Suppressor macrophage (primary cell): ENCODE measurements at regions not wholly inside any gene's neighbourhood (a gene's known extent, or its start where the extent isn't known, plus 50 kb on each side); places are given as distances from the start of the nearest gene placed in this dataset.

ENCODE experiments used
- DNase-seq, 4 experiments: peaks; one replicate each; pipeline ENCODE4 v3.0.0-alpha.2; 2020 to 2022

DNA sequence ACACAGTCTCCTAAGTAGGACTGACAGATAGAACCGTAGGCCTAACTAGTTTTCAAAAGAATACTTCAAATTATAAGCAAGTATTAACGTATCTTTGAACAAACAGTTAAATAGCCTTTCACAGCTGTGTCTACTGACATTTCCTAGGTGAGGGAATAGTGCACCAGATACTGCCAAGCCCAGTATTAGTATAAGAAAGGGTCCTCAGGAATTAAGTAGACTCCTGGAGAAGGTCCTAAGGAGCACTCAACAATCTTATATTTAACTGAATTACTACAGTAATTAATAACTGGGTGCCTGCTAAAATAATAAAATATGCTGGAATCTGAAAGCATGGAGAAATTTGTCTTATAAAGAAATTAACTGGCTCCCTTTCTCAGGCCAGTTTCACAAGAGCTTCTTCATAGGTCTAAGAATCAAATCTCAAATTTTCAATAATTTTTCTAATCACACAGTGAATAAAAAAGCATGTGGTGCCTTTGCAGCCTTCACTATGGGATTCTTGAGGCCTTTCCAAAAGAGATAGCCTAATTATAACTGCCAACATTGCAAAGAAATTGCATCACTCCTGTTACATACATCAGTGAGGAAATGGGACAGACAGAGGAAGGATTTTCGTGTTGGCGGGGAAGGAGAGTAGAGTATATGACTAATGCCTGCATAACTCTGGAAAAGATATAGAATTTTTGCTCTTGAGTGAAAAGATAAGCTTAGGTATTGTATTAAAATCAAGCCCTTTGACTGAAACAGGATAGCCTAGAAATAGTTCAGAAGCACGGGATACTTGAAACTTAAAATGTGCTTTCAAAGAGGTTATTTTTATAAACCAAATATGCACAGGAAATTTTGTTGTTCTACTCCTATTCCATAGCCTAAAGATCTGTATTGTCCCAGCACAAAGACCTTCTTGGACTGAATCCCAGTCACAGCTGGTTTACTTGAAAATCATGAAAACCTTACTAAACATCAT, 228.6 kb upstream of the STK17B start:
- peak; percentile 53 to 84 (median 74) for DNase-seq

DNA sequence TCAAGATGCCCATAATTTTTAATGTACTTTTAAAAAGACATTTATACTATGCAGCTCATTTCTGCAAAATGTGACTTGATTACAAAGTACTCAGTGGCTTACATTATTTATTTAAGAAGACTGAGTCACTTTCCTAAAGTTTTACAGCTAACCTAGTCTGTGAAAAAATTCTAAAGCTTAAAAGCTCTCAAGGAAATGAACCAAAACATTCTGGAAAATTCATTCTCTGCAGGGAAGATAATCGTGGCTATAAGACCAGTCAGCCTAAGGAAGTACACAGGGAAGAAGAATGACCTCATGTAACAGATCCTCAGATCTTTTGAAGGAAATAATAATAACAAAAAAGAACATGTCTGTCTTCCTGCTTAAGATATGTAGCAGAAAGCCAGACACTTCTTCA, 232.1 kb upstream of the STK17B start:
- DNase-seq = no peak

DNA sequence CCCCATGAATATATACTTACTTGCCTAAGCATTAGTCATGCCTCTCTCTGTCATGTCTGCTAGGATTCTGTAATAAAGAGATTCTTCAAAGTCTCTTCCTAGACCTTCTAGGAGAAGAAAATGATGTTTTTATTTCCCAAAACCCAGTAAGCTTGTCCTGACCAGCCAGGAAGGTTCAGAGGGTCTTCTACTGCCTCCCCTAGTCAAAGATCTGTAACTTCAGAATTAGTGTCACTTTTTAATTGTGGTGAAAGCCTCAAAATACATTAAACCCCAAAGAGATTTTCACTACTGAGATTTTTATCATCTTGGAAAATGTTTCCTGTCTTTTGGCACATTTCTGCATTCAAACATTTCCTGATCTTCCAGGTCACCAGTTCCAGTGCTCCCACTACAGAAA, 232.9 kb upstream of the STK17B start:
- DNase-seq = no peak

DNA sequence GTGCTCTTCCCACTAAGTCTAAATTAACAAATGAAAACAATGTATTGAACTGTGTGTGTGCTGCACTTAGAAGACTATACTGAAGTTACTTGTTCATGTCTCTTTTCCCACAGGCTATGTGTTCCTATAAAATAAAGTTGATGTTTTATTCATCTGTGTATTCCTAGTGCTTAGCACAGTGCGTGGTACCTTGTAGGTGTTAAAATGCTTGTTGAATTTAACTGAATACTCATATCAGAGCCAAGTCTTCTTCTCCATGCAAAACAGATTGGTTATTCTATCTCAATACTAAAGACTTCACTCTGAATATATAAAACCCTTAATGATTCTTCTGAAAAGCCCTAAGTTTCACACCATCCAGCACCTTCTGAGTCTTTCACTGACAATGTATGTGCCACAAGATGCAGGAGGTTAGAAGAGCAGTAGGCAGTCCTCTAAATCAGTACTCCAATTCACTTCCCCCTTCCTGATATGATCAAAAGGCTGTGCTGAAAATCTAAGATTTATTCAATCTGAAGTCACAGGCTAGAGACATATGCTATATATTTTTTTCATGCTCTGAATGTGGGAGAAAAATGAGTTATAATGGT, 231.7 kb upstream of the CCDC150 start:
- no peak for DNase-seq

DNA sequence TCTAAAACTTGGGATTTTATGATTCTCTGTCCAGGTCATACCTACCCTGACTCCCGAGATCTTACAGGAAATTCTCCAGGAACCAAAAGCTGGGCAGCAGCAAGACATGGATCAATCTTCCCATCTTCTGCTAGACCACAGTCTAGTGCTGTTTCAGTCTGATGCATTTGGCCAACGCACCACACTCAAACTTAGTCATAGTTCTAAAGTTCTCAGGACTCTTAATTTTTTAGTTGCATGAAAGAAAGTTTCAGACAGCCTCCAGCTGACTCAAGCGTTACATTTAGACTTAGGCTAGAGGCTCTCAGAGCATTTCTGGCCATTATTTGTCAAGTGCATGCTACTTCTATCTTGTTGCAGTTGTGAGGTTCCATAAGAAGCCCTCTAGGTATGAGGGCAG, 230.1 kb upstream of the CCDC150 start:
- DNase-seq = no peak

DNA sequence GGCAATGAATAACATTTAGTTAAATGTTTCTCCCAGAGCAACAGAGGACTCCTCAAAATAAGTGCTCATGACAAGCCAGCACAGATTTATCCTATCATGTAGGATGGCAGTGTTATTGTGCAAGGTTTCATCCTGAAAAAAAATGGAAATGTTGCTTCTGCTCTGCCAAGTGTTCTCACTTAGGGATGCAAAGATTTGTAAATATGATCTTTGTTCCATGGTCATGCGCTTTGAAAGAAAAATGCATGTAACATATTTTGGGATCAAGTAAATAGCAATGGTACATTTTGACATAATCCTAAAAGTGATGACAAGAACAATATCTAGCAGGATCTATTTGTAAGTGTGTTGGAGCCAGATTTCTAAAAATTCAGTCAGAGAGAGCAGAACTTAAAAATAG, 229.5 kb upstream of the CCDC150 start:
- no peak for DNase-seq

DNA sequence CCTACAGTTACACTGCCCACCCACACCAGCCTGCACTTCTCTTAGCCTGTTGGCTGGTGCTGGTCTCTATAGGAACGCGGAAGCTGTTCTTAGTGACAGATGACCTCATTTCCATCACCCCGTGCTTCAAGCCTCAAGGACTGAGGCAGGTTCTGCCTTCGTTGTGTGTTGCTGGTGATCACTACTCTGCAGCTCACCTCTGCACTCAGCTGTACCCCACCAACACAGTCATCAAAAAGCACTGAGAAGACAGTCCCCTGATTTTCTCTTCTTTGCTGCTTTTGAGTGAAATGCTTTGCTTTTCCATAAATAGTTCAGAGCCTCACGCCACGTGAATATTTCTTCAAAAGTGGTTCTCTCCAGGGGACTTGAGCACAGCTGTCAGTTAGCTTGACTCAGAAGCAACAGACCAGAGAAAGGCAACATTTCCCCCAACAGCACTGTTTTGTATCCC, 225.7 kb upstream of the CCDC150 start:
- DNase-seq = peak; percentile 8 to 56 (median 48)

DNA sequence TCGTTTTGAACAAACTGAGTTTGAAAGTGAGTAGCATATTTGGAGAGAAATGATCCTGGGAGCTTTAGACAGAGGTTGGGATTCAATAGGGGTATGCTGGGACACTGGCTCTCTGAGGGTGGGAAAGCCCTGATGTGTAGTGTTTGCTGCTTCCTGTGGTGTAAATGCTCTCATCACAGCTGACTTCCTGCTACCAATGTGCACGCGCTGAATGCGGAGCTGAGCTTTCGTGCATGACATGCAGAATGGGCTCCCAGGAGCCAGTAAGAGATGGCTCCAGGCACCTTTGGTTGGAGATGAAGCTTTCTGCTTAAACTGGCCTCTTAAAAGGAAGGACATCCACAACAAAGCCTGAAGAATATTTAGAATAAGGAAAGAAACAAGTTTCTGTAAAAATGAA, 224.1 kb upstream of the CCDC150 start:
- DNase-seq = no peak

DNA sequence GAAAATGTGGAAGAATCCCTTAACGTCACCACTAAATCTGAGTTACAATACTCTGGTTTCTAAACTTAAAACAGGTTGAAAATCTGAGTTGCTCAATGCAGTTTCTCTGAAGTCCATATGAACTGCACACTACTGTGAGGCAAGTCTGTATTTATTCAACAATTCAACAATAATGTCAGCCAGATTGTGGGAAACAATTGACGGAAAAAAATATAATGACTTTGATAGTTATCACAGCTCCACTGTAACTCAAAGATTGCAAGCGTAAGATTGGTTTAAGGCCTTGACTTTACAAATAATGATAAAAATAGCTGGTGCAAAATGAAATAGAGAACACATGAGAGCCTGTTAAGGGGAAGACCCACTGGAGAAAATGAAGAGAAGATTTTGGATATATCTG, 219.4 kb upstream of the CCDC150 start:
- DNase-seq = no peak

DNA sequence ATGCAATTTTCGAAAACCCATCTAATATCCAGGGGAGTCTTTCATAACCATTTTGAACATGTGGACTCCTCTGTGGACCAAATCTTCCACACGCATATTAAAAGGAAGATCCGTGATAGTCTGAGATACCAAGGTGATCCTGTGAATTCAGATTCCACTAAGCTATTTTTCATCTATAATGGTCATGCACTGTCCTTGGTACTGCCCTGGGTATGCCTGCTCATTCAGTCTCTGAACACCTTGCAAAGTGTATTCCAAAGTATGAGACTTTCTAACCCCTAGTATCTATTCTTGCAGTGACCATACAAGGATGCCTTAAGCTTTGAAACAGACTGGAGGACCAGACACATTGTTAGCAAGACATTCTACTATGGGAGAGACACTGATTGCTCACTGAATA, 217.6 kb upstream of the CCDC150 start:
- no peak for DNase-seq

DNA sequence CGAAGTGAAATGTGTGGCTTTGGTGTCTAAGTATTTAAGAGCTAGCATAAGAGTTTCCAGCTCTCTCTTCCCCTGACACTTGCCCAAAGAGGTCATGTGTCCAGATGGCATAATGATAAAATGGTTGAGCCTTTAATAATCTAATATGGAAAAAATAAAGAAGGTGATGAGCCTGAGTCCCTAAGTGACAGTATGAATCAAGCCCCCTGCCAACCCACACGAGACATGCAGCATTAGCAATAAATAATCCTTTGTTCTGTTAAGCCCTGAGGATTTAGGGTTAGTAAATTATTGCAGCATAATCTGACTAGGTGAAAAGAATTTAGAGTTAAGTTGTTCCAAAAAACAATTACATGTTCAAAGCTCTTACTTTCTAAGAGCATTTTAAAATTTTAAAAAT, 217.2 kb upstream of the CCDC150 start:
- DNase-seq = no peak

DNA sequence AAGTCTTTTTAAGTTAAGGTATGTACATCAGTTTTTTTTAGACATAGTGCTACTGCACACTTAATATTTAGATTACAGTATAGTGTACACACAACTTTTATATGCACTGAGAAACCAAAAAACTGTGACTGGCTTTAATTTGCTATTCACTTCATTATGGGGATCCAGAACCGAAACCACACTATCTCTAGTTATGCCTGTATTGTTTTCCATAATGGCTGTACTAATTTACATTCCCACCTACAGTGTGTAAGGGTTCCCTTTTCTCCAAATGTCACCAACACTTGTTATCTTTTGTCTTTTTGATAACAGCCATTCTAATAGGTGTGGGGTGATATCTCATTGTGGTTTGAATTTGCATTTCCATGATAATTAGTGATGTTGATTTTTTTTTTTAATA, 213.4 kb upstream of the CCDC150 start:
- DNase-seq = no peak

DNA sequence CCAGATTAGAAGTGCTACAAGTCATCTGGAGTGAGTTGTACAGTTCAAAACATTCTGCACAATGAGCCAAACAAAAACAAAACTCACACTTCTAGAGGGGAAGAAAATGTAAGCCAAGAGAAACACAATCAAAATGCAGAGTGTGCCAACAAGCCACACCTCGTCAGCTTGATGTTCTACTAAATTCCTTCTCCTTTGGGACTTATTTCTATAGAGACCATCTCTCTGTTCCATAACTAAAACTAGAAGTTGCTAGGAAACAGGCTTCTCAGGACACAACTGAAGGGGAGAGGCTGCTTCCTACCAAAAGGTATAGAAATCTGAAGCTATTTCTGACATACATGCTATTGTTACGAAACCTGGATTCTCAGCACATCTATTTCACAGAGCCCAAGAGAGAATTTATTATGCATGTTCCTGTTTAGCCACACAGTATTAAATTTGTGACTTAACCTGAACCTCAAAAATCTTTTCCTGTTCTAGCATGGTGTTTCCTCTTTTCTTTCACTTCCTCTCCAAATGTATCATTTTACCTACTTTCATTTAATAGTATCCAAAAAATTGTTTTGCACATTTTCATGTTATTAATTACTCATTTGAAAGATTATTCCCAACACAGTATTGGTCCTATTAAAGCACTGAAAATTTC, 211.4 kb upstream of the CCDC150 start:
- DNase-seq = no peak

DNA sequence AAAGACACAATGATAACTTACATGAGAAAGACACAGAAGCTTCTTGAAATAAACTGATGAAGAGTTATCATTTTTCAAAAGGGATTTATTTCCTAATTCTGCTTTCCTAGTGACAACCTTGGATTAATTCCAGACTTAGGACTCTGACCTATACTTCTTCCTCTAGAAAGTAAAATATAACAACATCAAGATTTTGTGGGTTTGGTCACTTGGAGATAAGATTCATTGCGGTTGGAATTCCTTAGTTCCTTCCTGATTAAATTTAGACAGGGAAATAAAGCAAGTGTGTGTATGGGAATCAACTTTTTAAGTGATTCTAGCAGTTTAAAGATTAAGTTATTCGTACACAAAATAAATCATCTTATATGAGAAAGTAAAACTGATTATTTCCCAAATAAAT, 208.4 kb upstream of the CCDC150 start:
- DNase-seq = no peak

DNA sequence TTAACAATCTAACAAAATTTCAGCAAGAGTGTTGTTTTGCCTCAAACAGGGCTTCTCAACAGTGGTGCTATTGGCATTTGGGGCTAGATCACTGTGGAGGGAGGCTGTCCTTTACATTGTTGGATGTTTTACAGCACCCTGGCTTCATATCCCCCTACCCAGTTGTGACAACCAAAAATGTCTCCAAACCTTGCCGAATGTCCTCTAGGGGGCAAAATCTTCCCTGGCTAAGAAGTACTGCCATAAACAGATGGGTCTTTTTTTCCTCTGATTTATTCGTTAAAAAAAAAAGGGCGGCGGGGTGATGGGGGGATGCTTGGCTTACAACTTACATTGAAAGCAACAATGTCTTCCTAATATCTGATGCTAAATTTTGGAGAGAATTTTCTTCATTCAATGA, 207.6 kb upstream of the CCDC150 start:
- DNase-seq = no peak

DNA sequence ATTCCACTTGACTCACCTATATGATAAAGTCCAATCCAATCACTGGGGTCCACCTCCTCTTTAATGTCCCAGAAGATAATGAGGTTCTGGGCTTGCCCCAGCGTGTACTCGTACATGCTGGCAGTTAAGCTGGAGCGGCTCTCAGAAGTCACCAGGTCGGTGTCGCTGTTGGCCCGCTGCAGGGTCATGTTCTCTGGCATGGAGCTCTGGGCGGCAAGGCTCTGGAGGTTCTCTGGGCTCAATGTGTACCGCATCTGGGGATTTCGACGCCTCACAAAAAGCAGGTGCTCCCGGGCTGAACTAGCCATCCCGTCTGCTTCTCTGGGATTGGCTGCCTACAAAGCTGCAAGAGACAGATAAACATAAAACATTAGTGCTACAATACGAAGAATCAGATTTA, 206.4 kb upstream of the CCDC150 start:
- no peak for DNase-seq

DNA sequence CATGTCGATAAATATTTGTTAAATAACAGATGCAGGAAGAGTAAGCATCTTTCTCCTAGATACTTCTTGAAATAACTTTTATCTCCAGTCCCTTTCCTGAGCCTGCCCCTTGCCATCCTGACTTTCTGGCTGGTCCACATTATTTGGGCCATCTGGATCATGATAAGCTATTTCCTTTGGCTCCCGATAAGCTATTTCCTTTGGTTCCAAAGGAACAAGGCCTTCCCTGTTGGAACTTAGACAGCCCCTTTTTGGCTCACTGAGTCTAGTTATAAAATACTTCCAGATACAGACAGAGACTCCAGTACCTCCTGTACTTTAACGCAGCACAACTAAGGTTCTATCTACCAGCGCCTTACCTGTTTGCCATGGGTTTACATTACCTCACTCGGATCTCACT, 205.3 kb upstream of the CCDC150 start:
- no peak for DNase-seq

DNA sequence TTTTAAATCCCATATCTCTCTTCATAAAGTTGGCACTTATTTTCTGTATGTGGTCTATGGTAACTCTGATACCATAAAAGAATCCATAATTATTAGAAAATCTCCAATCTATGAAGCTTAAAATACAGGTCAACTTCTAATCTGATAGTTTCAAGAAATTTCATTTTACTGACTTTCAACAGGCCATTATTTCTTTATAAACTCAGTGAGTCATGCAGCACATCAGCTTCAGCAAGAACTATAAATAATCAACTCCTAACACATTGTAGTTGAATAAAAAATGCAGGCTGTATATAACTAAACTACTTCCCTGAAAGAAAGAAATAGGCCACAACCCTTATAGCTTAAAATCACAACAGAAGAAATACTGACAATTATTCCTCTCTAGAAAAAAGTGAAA, 204.3 kb upstream of the CCDC150 start:
- DNase-seq = no peak

DNA sequence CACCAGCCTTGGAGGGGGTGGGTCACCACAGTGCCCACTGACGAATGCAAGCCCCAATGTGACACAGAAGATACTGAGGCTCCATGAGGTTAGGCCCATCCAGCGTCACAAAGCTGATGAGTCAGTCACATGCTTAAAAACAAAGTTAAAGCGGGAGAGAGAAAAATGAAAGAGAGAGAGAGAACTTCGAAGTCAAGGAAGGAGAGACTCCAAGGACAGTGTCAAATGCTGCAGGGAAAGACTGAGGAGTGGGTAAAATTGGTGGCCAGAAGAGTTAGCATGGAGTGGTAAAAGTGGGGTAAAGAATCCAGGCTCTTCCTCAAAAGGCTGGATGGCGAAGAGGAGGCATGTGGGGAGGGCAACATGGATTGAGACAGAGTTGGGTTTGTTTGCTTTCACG, 201.9 kb upstream of the CCDC150 start:
- no peak for DNase-seq

DNA sequence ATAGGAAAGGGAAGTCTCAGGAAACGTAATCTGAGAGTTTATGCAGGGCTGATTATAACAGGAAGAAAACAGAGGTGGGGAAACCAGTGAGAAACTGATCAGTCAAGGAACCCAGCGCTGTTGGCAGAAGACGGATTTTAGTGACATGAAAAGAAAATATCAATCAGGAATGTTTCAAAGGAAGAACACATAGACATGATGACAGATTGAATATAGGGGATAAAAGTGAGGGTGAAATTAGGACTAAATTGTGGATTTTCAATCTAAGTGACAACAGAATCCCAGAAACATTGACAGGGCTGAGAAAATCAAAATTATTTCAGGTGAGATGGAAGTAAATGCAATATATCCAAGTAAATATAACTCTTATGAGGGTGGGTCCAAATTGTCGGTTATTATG, 199.8 kb upstream of the CCDC150 start:
- no peak for DNase-seq

DNA sequence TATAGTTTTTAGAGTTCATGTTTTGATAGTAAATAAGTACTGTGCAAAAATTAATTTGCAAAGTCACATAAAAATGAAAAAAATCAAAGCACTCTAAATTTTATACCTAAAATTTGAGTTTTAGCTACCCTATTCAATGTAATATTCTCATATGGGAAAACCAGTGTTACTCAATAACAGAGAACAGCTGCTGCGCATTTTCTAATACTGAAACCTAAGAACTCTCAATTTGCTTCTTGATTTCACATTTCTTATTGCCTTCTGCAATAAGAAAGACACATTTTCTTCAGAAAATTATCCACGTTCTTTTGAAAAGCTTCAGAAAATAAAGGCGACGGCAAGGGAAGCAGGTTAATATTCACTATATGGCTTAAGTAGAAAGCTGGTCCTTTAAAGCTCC, 199.1 kb upstream of the CCDC150 start:
- no peak for DNase-seq

DNA sequence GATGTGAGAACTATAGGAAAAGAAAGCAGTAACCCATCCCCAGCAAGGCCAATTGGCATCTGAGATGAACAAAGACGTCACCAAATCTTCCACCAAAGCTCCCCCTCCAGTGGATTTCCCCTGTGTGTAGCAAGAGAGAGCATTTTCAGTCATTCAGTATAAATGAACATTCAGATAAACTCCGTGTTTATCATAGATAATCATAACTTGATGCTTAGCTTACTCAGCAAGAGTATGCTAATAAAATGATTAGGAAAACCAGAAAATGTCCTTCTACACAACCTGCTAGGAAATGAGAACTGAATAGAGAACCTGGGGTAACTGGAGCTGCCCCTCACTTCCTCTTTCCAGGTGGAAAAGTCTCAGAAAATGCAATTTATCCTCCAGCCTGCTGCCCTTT, 198.0 kb upstream of the CCDC150 start:
- DNase-seq = no peak

DNA sequence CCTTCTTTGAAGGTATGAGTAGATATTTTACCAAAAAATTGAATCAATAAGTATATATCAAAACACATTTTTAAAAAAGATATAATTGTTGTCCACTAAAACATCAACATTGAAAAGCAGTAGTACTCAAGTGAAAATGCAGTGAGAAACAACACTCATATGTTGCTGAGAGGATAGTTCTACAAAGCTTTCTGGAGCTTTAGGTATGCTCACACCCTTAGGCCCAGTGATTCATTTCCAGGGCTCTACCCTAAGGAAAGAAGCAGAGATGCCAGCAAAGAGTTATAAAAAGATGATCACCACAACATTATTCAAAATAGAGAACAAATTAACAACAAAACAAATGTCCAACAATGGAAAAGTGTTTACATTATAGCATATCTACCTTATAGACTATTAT, 197.3 kb upstream of the CCDC150 start:
- DNase-seq = no peak

DNA sequence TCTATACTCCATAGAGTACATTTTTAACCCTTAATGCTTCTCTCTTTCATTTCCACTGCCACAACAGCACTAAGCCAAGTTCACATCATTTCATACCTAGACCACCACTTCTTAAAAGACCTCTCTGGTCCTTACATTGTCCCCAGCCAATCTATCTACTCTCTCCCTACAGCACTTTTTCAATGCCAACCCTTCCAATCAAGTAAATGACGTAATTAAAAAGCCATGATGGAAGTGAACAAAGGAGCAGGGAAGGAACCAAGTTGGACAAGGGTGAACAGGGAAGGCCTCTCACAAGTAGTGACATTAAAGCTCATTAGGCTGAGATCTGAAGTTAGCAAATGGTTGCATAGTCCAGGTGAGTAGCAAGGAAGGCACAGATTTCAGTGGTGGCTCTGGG, 195.1 kb upstream of the CCDC150 start:
- DNase-seq = no peak
